H9 (cell line): ENCODE measurements at regions not wholly inside any gene's neighbourhood (a gene's known extent, or its start where the extent isn't known, plus 50 kb on each side); places are given as distances from the start of the nearest gene placed in this dataset.

Experiments
- DNase-seq: peaks from one replicate; pipeline ENCODE4 v3.0.0-alpha.2; 2017
- H2AFZ ChIP-seq: one replicate; pipeline ENCODE4 v1.6.1; 2013; ENCODE audit warnings: mild to moderate bottlenecking, low read length, control low read depth, moderate library complexity
- H2AK5ac ChIP-seq: 2 replicates; pipeline ENCODE4 v1.6.1; 2013; ENCODE audit warnings: low read length, control low read depth, mixed read lengths; ENCODE audit not compliant: insufficient read length
- H2BK120ac ChIP-seq: one replicate; pipeline ENCODE4 v1.6.1; 2013; ENCODE audit warnings: low read depth, mild to moderate bottlenecking, low read length, control low read depth, inconsistent platforms; ENCODE audit not compliant: poor library complexity, severe bottlenecking
- H2BK12ac ChIP-seq: 2 replicates; pipeline ENCODE4 v1.6.1; 2013; ENCODE audit warnings: low read length, control low read depth, mixed read lengths, low read depth; ENCODE audit not compliant: insufficient read length
- H2BK15ac ChIP-seq: 2 replicates; pipeline ENCODE4 v1.6.1; 2013; ENCODE audit warnings: low read depth, low read length, control low read depth
- H2BK20ac ChIP-seq: one replicate; pipeline ENCODE4 v1.6.1; 2013; ENCODE audit warnings: low read depth, mild to moderate bottlenecking, low read length, control low read depth, inconsistent platforms; ENCODE audit not compliant: poor library complexity, severe bottlenecking
- H2BK5ac ChIP-seq: 2 replicates; pipeline ENCODE4 v1.6.1; 2013; ENCODE audit warnings: low read length, control low read depth, mixed read lengths; ENCODE audit not compliant: insufficient read length
- H3K14ac ChIP-seq: 2 replicates; pipeline ENCODE4 v1.6.1; 2013; ENCODE audit warnings: low read length, control low read depth; ENCODE audit not compliant: insufficient read depth
- H3K18ac ChIP-seq: 2 replicates; pipeline ENCODE4 v1.6.1; 2013; ENCODE audit warnings: low read depth, mild to moderate bottlenecking, mixed read lengths, low read length, control low read depth; ENCODE audit not compliant: insufficient read length
- H3K23ac ChIP-seq: 2 replicates; pipeline ENCODE4 v1.6.1; 2013; ENCODE audit warnings: low read length, control low read depth, mixed read lengths, low read depth; ENCODE audit not compliant: insufficient read length
- H3K23me2 ChIP-seq: 2 replicates; pipeline ENCODE4 v1.6.1; 2013; ENCODE audit warnings: low read depth, mild to moderate bottlenecking, mixed read lengths, low read length, control low read depth; ENCODE audit not compliant: insufficient read length, poor library complexity, severe bottlenecking
- H3K27ac ChIP-seq: 2 replicates; pipeline ENCODE4 v1.5.1; 2013; ENCODE audit warnings: low read length, control low read depth, mixed read lengths, low read depth; ENCODE audit not compliant: insufficient read length
- H3K27me3 ChIP-seq: 2 replicates; pipeline ENCODE4 v1.6.1; 2013; ENCODE audit warnings: low read length, control low read depth, inconsistent platforms; ENCODE audit not compliant: insufficient read depth
- H3K4ac ChIP-seq: 2 replicates; pipeline ENCODE4 v1.6.1; 2013; ENCODE audit warnings: low read depth, mild to moderate bottlenecking, control low read depth, inconsistent platforms, low read length, moderate library complexity
- H3K4me1 ChIP-seq: 2 replicates; pipeline ENCODE4 v1.6.1; 2013; ENCODE audit warnings: low read length, control low read depth, inconsistent platforms; ENCODE audit not compliant: insufficient read depth
- H3K4me2 ChIP-seq: 2 replicates; pipeline ENCODE4 v1.6.1; 2013; ENCODE audit warnings: low read length, control low read depth, mixed read lengths; ENCODE audit not compliant: insufficient read length, insufficient read depth
- H3K56ac ChIP-seq: 2 replicates; pipeline ENCODE4 v1.6.1; 2013; ENCODE audit warnings: low read depth, mild to moderate bottlenecking, mixed read lengths, low read length, control low read depth; ENCODE audit not compliant: insufficient read length
- H3K79me1 ChIP-seq: 2 replicates; pipeline ENCODE4 v1.6.1; 2013; ENCODE audit warnings: low read depth, mild to moderate bottlenecking, moderate library complexity, low read length, control low read depth, inconsistent platforms; ENCODE audit not compliant: insufficient read depth, poor library complexity, severe bottlenecking
- H3K79me2 ChIP-seq: 2 replicates; pipeline ENCODE4 v1.6.1; 2013; ENCODE audit warnings: low read length, control low read depth, inconsistent platforms; ENCODE audit not compliant: insufficient read depth
- H3K9ac ChIP-seq: 2 replicates; pipeline ENCODE4 v1.6.1; 2013; ENCODE audit warnings: low read length, control low read depth, mixed read lengths; ENCODE audit not compliant: insufficient read length; ENCODE audit errors: extremely low read depth
- H3K9me3 ChIP-seq: one replicate; pipeline ENCODE4 v1.6.1; 2013; ENCODE audit warnings: low read depth, low read length, inconsistent platforms; ENCODE audit not compliant: control insufficient read depth
- H3T11ph ChIP-seq: one replicate; pipeline ENCODE4 v1.6.1; 2013; ENCODE audit warnings: mild to moderate bottlenecking, low read length, control low read depth, inconsistent platforms
- H4K20me1 ChIP-seq: one replicate; pipeline ENCODE4 v1.6.1; 2013; ENCODE audit not compliant: control insufficient read depth, insufficient read length, insufficient read depth
- H4K5ac ChIP-seq: 2 replicates; pipeline ENCODE4 v1.6.1; 2013; ENCODE audit warnings: low read depth, mild to moderate bottlenecking, mixed read lengths, low read length, control low read depth; ENCODE audit not compliant: insufficient read length
- H4K8ac ChIP-seq: replicated peaks from 2 replicates; pipeline ENCODE4 v1.6.1; 2013; ENCODE audit warnings: low read length, control low read depth, mixed read lengths, low read depth; ENCODE audit not compliant: insufficient read length
- H4K91ac ChIP-seq: 2 replicates; pipeline ENCODE4 v1.6.1; 2013; ENCODE audit warnings: low read depth, mild to moderate bottlenecking, moderate library complexity, mixed read lengths, low read length, control low read depth; ENCODE audit not compliant: insufficient read length
- H3K27ac Mint-ChIP-seq, 3 experiments: 2 replicates in 2 of 3; 3 replicates in 1 of 3; pipeline ENCODE4 v1.8.0; 2020 to 2021; ENCODE audit warnings: mixed read lengths in 3 of 3, mild to moderate bottlenecking in 1 of 3, moderate library complexity in 1 of 3
- H3K27me3 Mint-ChIP-seq: 2 replicates; pipeline ENCODE4 v1.8.0; 2021; ENCODE audit warnings: low read depth, mild to moderate bottlenecking, moderate library complexity, mixed read lengths
- H3K36me3 Mint-ChIP-seq, 3 experiments: 2 replicates in 2 of 3; 3 replicates in 1 of 3; pipeline ENCODE4 v1.8.0; 2020 to 2021; ENCODE audit warnings: low read depth in 3 of 3, mixed read lengths in 3 of 3; ENCODE audit not compliant: insufficient read depth in 1 of 3
- H3K4me1 Mint-ChIP-seq, 2 experiments: 2 replicates each; pipeline ENCODE4 v1.8.0; 2020; ENCODE audit warnings: mixed read lengths in 2 of 2
- H3K4me3 Mint-ChIP-seq, 2 experiments: 2 replicates in 1 of 2; 3 replicates in 1 of 2; pipeline ENCODE4 v1.8.0; 2020 to 2021; ENCODE audit warnings: mild to moderate bottlenecking in 2 of 2, mixed read lengths in 2 of 2, moderate library complexity in 1 of 2
- H3K9me3 Mint-ChIP-seq, 2 experiments: 2 replicates in 1 of 2; 3 replicates in 1 of 2; pipeline ENCODE4 v1.8.0; 2020; ENCODE audit warnings: mild to moderate bottlenecking in 2 of 2, mixed read lengths in 2 of 2, moderate library complexity in 1 of 2
- CTCF ChIP-seq: fragments of 200-600 bp; sonication (generic); conservative IDR thresholded peaks from 3 replicates; pipeline ENCODE4 v1.8.0; 2021; ENCODE audit warnings: antibody characterized with exemption, mild to moderate bottlenecking
- WGBS: extraction: QIAGEN DNeasy Blood & Tissue Kit; methylation state at CpG from one replicate; pipeline ENCODE4 v1.1.7; 2013; ENCODE audit warnings: missing lambda C conversion rate, low lambda C conversion rate, mixed read lengths; ENCODE audit not compliant: insufficient read length; ENCODE audit errors: extremely low coverage; 5-methylcytosine and 5-hydroxymethylcytosine counted together

- Histone ChIP-seq H3K23ac (no peak overlapping the region), H2BK20ac (no peak overlapping the region), H3K4ac (no peak overlapping the region), H2AFZ (no peak overlapping the region), H2BK120ac (no peak overlapping the region), H3K79me1 (no peaks in the 10 kb centered on the region), H2AK5ac (no peak overlapping the region), H3K79me2 (no peaks in the 10 kb centered on the region), H4K91ac (no peak overlapping the region), H2BK5ac (no peak overlapping the region), H3K9ac (no peak overlapping the region), H3K27ac (no peak overlapping the region), H3K18ac (no peak overlapping the region), H3T11ph (no peak overlapping the region), H3K4me2 (no peak overlapping the region), H3K27me3 (no peaks in the 10 kb centered on the region), H3K9me3 (no peaks in the 10 kb centered on the region), H4K5ac (no peak overlapping the region), H2BK12ac (no peak overlapping the region), H4K20me1 (no peaks in the 10 kb centered on the region), H3K23me2 (no peaks in the 10 kb centered on the region), H3K14ac (no peak overlapping the region), H4K8ac (no peak overlapping the region), H3K4me1 (0 out of 2 replicates have a peak, but pooled peaks cover 2% of the 10 kb centered on the region), H3K56ac (no peak overlapping the region), H2BK15ac (no peak overlapping the region)
- H3K36me3 Mint-ChIP-seq = no peaks in the 10 kb centered on the region
- H3K4me1 Mint-ChIP-seq = peaks cover 4 to 5% of the 10 kb centered on the region in 2 experiments
- no peaks in the 10 kb centered on the region for H3K9me3 Mint-ChIP-seq
- TF ChIP-seq CTCF = no peak
- H3K27me3 Mint-ChIP-seq = peaks cover 3% of the 10 kb centered on the region
- H3K4me3 Mint-ChIP-seq = no peak overlapping the region
- no CpG with 5 or more reads among the region's 6 CpGs for WGBS
- H3K27ac Mint-ChIP-seq = no peak overlapping the region
- no peak for DNase-seq
Measured at GRCh38 chr17:65442250-65442649, 119.2 kb downstream of the AXIN2 start.
